DOHH2 (cell line): ENCODE measurements at regions not wholly inside any gene's neighbourhood (a gene's known extent, or its start where the extent isn't known, plus 50 kb on each side); places are given as distances from the start of the nearest gene placed in this dataset.
"Not testable (repeated sequence)": the region's sequence is repeated elsewhere in the genome, so short reads cannot be mapped to it uniquely, and the experiment has no call there.

ENCODE experiments used
- H3F3A ChIP-seq: fragments of 200-600 bp; sonication (generic), shearing (Covaris generic); 2 replicates; pipeline ENCODE4 v1.6.0; 2016; ENCODE audit warnings: antibody characterized with exemption, mild to moderate bottlenecking; ENCODE audit not compliant: control insufficient read depth, insufficient read depth
- H3K27ac ChIP-seq: fragments of 200-600 bp; sonication (generic); 2 replicates; pipeline ENCODE4 v1.5.1; 2014; ENCODE audit warnings: low read depth, mild to moderate bottlenecking, low read length, moderate library complexity
- H3K27me3 ChIP-seq: fragments of 200-600 bp; sonication (generic); 2 replicates; pipeline ENCODE4 v1.6.1; 2014; ENCODE audit warnings: mild to moderate bottlenecking, low read length, mixed read lengths; ENCODE audit not compliant: control insufficient read depth
- H3K36me3 ChIP-seq: fragments of 200-600 bp; sonication (generic); 2 replicates; pipeline ENCODE4 v1.6.1; 2014; ENCODE audit warnings: mild to moderate bottlenecking, low read length, moderate library complexity, mixed read lengths; ENCODE audit not compliant: control insufficient read depth
- H3K4me1 ChIP-seq: fragments of 200-600 bp; sonication (generic); 2 replicates; pipeline ENCODE4 v1.6.1; 2014; ENCODE audit warnings: mild to moderate bottlenecking, low read length, mixed read lengths; ENCODE audit not compliant: control insufficient read depth
- H3K4me2 ChIP-seq: fragments of 200-600 bp; sonication (generic); 2 replicates; pipeline ENCODE4 v1.6.0; 2014; ENCODE audit warnings: mild to moderate bottlenecking, low read length, moderate library complexity
- H3K4me3 ChIP-seq: fragments of 200-600 bp; sonication (generic); 2 replicates; pipeline ENCODE4 v1.5.1; 2014; ENCODE audit warnings: mild to moderate bottlenecking, low read length, mixed read lengths
- H3K79me2 ChIP-seq: fragments of 200-600 bp; sonication (generic); 2 replicates; pipeline ENCODE4 v1.6.1; 2014; ENCODE audit warnings: mild to moderate bottlenecking, low read length, mixed read lengths; ENCODE audit not compliant: control insufficient read depth
- H3K9me2 ChIP-seq: fragments of 200-600 bp; sonication (generic); replicated peaks from 2 replicates; pipeline ENCODE4 v1.6.1; 2014; ENCODE audit warnings: mild to moderate bottlenecking, low read length, mixed read lengths; ENCODE audit not compliant: control insufficient read depth
- H3K9me3 ChIP-seq: fragments of 200-600 bp; sonication (generic); 2 replicates; pipeline ENCODE4 v1.6.1; 2014; ENCODE audit warnings: antibody characterized with exemption, low read length, mixed read lengths; ENCODE audit not compliant: control insufficient read depth, insufficient read depth
- H4K20me1 ChIP-seq: fragments of 200-600 bp; sonication (generic); 2 replicates; pipeline ENCODE4 v1.6.0; 2014; ENCODE audit warnings: low read depth, mild to moderate bottlenecking, antibody characterized with exemption, low read length, moderate library complexity; ENCODE audit not compliant: control insufficient read depth, insufficient read depth
- EZH2phosphoT487 ChIP-seq: fragments of 200-600 bp; sonication (generic); IDR thresholded peaks from 2 replicates; pipeline ENCODE4 v1.6.1; 2017; ENCODE audit warnings: borderline replicate concordance, mild to moderate bottlenecking, antibody characterized with exemption, low read length, moderate library complexity, mixed read lengths
- TF ChIP-seq, protein P1 (sequence below): fragments of 200-600 bp; sonication (generic); IDR thresholded peaks from one replicate; pipeline ENCODE4 v1.5.1; 2014; ENCODE audit warnings: antibody characterized with exemption, mild to moderate bottlenecking, low read depth, low read length; ENCODE audit not compliant: poor library complexity, severe bottlenecking

DNA sequence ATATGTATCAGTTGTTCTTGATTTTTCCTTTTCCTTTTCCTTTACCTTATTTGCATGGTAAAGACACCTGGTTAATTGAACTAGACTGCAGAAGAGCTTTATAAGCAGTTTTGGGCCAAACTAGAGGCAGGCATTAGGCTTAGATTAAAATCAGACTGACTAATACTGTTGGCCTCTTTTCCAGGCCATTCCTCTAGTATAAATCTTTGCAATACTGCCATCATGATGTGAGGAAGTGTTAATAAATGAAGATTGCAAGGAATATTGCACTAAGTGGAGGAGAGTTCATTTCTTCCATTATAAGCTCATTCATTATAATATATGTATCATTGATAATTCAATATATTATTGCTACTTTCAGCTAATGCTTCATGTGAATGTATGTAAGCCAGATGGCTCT lies 163.8 kb downstream of the MMUT start:
- Histone ChIP-seq H3K79me2 (no peaks in the 10 kb centered on the region), H3K4me1 (no peaks in the 10 kb centered on the region), H3K4me2 (no peak overlapping the region), H3F3A (no peaks in the 10 kb centered on the region), H3K27me3 (no peaks in the 10 kb centered on the region), H4K20me1 (no peaks in the 10 kb centered on the region), H3K9me3 (no peaks in the 10 kb centered on the region), H3K4me3 (no peak overlapping the region), H3K9me2 (no peaks in the 10 kb centered on the region), H3K27ac (no peak overlapping the region), H3K36me3 (no peaks in the 10 kb centered on the region)
- TF ChIP-seq, protein P1, sequence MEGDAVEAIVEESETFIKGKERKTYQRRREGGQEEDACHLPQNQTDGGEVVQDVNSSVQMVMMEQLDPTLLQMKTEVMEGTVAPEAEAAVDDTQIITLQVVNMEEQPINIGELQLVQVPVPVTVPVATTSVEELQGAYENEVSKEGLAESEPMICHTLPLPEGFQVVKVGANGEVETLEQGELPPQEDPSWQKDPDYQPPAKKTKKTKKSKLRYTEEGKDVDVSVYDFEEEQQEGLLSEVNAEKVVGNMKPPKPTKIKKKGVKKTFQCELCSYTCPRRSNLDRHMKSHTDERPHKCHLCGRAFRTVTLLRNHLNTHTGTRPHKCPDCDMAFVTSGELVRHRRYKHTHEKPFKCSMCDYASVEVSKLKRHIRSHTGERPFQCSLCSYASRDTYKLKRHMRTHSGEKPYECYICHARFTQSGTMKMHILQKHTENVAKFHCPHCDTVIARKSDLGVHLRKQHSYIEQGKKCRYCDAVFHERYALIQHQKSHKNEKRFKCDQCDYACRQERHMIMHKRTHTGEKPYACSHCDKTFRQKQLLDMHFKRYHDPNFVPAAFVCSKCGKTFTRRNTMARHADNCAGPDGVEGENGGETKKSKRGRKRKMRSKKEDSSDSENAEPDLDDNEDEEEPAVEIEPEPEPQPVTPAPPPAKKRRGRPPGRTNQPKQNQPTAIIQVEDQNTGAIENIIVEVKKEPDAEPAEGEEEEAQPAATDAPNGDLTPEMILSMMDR: no peak
- no peak for TF ChIP-seq EZH2phosphoT487

DNA sequence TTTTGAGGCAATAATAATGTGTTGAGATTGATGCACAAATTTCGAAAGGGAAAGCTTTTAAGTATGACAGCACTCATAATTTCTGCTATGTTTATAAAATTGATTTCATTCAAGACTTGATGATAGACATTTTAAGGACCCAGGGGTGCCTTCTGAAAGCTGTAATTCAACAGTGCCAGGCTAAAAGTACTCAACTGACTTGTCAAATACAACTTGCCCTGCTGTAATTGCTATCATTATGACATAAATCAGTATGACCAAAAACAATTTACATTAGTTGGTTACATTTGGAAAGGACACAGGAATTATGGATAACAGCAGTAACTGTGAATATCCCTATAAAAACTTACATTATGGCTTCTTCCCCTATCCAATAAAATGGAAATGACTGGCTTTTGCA lies 178.9 kb downstream of the MMUT start:
- TF ChIP-seq EZH2phosphoT487: no peak
- TF ChIP-seq, protein P1: no peak
- Histone ChIP-seq H3K4me3 (no peak overlapping the region), H3K79me2 (no peaks in the 10 kb centered on the region), H3K9me3 (no peaks in the 10 kb centered on the region), H3K36me3 (no peaks in the 10 kb centered on the region), H3K27ac (no peak overlapping the region), H3K4me2 (no peak overlapping the region), H3F3A (no peaks in the 10 kb centered on the region), H3K27me3 (no peaks in the 10 kb centered on the region), H3K4me1 (no peaks in the 10 kb centered on the region), H3K9me2 (no peaks in the 10 kb centered on the region), H4K20me1 (no peaks in the 10 kb centered on the region)

DNA sequence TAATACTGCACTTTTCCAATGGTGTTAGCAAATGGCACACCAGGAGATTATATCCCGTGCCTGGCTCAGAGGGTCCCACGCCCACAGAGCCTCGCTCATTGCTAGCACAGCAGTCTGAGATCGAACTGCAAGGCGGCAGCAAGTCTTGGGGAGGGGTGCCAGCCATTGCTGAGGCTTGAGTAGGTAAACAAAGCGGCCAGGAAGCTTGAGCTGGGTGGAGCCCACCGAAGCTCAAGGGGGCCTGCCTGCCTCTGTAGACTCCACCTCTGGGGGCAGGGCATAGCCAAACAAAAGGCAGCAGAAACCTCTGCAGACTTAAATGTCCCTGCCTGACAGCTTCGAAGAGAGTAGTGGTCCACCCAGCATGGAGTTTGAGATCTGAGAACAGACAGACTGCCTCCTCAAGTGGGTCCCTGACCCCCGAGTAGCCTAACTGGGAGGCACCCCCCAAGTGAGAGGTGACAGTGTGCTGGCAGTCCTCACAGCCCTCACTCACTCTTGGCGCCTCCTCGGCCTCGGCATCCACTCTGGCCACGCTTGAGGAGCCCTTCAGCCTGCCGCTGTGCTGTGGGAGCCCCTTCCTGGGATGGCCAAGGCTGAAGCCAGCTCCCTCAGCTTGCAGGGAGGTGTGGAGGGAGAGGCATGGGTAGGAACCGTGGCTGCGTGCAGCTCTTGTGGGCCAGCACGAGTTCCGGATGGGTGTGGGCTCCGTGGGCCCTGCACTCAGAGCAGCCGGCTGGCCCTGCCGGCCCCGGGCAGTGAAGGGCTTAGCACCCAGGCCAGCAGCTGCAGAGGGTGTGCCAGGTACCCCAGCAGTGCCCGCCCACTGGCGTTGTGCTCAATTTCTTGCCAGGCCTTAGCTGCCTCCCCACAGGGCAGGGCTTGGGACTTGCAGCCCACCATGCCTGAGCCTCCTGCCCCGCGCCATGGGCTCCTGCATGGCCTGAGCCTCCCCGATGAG lies 188.0 kb downstream of the MMUT start:
- H3K4me3 ChIP-seq, H3F3A ChIP-seq, H3K27me3 ChIP-seq, H3K79me2 ChIP-seq, H3K4me1 ChIP-seq, H3K9me3 ChIP-seq, H4K20me1 ChIP-seq, H3K9me2 ChIP-seq, H3K36me3 ChIP-seq, H3K4me2 ChIP-seq, H3K27ac ChIP-seq: not testable (repeated sequence)

DNA sequence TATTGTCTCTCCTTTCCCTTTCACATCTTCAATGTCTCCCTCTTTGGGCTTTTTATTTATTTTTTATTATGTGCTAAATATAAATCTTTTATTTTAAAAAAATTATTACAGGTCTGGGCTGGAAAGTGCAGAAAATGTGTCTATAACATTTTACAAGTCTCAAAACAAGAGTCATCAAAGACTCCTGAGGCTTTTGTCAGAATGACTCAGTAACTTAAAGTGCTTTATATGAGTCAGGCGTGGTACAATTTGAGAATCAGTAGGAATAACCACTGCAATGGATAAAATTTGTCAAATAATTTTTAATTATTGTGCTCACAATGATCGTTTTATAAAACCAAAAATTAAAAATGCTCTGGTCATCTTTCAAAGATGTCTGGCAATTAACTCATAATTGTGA lies 193.9 kb downstream of the MMUT start:
- TF ChIP-seq EZH2phosphoT487: no peak
- TF ChIP-seq, protein P1: no peak
- no peak overlapping the region for H3K27ac ChIP-seq
- no peaks in the 10 kb centered on the region for H3K36me3 ChIP-seq
- no peaks in the 10 kb centered on the region for H3K79me2 ChIP-seq
- H3K4me2 ChIP-seq: no peak overlapping the region
- H4K20me1 ChIP-seq: no peaks in the 10 kb centered on the region
- no peaks in the 10 kb centered on the region for H3K27me3 ChIP-seq
- H3F3A ChIP-seq: no peaks in the 10 kb centered on the region
- H3K4me3 ChIP-seq: no peak overlapping the region
- no peaks in the 10 kb centered on the region for H3K9me3 ChIP-seq
- no peaks in the 10 kb centered on the region for H3K9me2 ChIP-seq
- H3K4me1 ChIP-seq: no peaks in the 10 kb centered on the region
